Activated CD8-positive, alpha-beta memory T cell treated with anti-CD3 and anti-CD28 coated beads for 4 hours (primary cell): ENCODE measurements at regions not wholly inside any gene's neighbourhood (a gene's known extent, or its start where the extent isn't known, plus 50 kb on each side); places are given as distances from the start of the nearest gene placed in this dataset.
"Not testable (repeated sequence)": the region's sequence is repeated elsewhere in the genome, so short reads cannot be mapped to it uniquely, and the experiment has no call there.

Experiments used
- DNase-seq, 2 donors: peaks; one replicate each; pipeline ENCODE4 v3.0.0-alpha.2; 2020; ENCODE audit warnings: low read depth in 2 of 2

DNA sequence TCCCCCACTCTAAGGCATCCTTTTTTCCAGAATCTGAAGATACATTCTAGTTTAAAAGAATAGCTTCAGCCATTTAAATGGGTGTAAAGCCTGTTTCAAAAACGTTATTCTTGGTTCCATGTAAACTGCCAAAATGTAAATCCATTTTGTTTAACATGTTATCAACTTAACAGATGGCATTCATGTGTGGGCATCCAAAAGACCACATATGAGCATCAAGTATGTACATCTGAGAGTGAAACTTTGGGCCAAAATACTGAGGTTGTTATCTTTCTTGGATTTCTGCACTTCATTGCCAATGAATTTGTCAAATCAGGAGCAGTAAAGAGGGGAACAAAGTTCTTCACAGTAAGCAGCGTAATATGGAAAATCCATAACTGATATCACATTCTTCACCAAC, 395.4 kb downstream of the ZNF804A start:
- DNase-seq, result no peak

GRCh38 chr2:185006481-185006880, 408.2 kb downstream of the ZNF804A start:
- DNase-seq, result no peak

- no peak for DNase-seq
Measured at GRCh38 chr2:185012643-185013042, 414.3 kb downstream of the ZNF804A start.

DNA sequence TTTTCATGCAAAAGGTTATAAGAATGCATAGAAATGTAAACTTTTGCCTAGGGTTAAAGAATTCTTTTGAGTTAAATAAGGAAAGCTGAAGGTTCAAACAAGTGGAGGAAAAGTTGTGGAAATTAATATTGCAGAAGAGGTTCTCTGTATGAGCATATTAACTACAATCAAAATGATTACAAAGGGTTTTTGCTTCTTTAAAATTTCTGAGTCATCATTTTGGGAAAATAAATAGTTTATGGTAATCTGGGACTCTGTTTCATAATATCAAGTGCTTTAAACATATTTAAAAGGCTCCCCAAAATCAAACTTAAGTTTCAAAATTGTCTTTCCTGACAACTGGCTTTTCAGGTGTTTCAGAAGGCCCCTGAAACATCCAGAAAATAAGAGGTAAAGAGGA, 415.7 kb downstream of the ZNF804A start:
- no peak for DNase-seq

DNA sequence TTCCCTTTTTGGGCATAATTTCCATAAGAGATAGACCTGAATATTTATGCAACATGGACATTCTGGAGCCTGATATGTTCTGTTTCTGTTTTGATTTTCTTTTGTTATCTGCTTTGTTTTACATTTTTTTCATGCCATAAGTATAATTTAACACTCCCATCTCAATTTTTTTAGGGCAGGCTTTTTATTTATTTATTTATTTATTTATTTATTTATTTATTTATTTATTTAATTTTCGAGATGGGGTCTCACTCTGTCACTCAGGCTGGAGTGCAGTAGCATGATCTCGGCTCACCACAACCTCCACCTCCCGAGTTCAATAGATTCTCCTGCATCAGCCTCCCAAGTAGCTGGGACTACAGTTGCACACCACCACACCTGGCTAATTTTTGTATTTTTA, 427.6 kb downstream of the ZNF804A start:
- DNase-seq, result not testable (repeated sequence)

GRCh38 chr2:185035906-185036305, 437.6 kb downstream of the ZNF804A start:
- no peak for DNase-seq

GRCh38 chr2:185044323-185044874, 446.1 kb downstream of the ZNF804A start:
- no peak for DNase-seq

DNA sequence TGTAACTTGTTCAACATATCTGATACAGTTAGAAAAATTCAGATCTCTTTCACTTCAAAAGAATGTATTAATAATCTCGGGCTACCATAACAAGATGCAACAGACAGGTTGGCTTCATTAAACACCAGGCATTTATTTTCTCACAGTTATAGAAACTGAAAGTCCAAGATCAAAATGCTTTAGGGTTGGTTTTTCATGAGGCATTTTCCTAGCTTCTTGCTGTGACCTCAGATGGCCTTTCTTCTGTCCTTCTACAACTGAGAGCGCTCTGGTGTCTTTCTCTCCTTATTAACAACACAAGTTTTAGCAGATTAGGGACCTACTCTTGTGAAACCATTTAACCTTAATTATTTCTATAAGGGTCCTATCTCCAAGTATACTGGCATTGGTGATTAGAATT, 452.5 kb downstream of the ZNF804A start:
- DNase-seq, result no peak

- DNase-seq, result no peak
Measured at GRCh38 chr2:185063761-185064160, 465.4 kb downstream of the ZNF804A start.

DNA sequence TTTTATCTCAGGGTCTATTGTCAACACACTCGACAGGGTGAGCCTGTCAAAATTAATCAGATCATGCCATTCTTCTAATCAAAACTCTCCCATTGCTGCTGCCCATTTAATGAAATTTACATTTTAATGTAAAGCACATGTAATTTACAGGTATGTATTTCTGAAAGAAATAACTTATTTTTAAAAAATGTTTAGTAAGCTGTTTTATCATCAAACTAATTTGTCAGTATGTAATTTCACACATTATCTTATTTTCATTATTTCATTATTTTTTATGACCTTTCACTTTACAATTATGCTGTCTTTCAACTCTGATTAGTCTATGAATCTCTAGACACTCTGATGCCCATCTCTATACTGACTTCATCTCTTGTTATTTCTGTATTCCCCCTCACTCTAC, 467.8 kb downstream of the ZNF804A start:
- DNase-seq, result no peak

GRCh38 chr2:185069107-185069506, 470.8 kb downstream of the ZNF804A start:
- no peak for DNase-seq

DNA sequence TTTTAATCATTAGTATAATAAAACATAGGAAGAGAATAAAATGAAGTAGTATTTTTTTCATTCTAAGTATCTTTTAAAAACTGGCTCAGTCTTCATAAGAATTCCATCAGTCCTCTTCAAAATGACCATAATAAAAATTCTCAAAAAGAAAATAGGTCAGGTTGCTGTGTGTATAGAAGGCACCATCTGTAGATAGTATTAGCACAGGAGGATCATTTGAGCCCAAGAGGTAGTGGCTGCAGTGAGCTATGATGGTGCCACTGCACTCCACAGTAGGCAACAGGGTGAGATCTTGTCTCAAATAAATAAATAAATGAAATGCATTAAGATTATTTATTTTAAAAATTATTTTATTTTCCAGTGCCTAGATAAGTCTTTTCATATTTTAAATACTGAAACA, 475.8 kb downstream of the ZNF804A start:
- no peak for DNase-seq

DNA sequence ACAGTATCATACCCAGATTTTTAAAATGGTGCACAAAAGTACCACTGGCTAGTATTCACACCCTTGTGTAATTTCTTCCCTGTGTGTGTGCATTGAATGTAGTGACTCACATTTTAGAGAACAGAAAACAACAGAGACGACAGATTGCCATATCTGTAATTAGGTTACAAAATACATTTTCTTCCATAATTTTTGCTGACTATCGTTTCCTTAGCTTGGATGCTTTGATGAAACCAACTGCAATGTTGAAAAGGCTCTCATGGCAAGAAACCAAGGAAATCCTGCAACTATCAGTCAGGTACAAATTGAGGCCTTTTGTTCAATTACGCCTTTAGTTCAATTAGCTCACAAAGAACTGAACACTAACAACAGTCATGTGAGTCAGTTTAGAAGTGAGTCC, 484.4 kb downstream of the ZNF804A start:
- DNase-seq, result no peak

- no peak for DNase-seq
Measured at GRCh38 chr2:185108588-185108987, 510.3 kb downstream of the ZNF804A start.

DNA sequence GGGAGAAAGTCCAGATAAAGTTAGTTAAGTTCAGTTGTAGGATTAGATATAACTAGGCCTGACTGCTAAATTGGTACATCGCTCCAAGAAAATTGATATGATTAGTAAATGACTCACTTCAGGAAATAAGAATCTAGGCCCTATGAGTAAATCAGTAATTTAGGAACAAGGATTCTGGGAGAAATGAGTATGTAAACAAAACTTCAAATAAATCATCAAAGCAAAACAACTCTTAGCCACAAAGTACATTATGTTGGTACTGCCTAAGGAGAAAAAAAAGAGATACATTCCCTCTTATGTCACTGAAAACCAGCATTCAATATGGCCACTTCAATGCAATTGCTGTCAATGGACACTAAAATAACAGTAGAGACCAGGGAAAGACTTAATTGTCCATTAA, 529.1 kb downstream of the ZNF804A start:
- no peak for DNase-seq

- DNase-seq, result no peak
Measured at GRCh38 chr2:185128346-185128745, 530.0 kb downstream of the ZNF804A start.

GRCh38 chr2:185128996-185129395, 530.7 kb downstream of the ZNF804A start:
- no peak for DNase-seq

- no peak for DNase-seq
Measured at GRCh38 chr2:185130685-185131084, 532.4 kb downstream of the ZNF804A start.

- DNase-seq, result no peak
Measured at GRCh38 chr2:185132501-185133041, 534.2 kb downstream of the ZNF804A start.

DNA sequence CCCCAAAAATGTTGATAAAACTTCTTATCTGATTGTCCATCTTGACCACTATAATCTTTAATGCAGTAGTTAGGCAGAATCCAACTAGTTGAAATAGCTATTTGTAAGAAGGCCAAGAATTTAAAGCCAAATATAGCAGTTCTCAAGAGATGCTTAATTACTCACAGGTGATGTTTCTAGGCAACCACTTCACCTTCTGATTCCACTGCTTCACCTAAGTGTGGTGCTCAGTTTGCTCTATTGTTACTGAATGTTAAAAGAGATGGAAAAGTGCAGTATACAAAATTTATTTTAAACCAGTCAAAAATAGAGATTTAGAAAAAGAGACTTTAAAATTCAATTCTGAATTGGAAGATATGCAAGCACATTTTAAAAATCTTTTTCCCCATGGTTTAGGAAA, 539.4 kb downstream of the ZNF804A start:
- DNase-seq, result no peak

- no peak for DNase-seq
Measured at GRCh38 chr2:185142677-185143076, 544.3 kb downstream of the ZNF804A start.

DNA sequence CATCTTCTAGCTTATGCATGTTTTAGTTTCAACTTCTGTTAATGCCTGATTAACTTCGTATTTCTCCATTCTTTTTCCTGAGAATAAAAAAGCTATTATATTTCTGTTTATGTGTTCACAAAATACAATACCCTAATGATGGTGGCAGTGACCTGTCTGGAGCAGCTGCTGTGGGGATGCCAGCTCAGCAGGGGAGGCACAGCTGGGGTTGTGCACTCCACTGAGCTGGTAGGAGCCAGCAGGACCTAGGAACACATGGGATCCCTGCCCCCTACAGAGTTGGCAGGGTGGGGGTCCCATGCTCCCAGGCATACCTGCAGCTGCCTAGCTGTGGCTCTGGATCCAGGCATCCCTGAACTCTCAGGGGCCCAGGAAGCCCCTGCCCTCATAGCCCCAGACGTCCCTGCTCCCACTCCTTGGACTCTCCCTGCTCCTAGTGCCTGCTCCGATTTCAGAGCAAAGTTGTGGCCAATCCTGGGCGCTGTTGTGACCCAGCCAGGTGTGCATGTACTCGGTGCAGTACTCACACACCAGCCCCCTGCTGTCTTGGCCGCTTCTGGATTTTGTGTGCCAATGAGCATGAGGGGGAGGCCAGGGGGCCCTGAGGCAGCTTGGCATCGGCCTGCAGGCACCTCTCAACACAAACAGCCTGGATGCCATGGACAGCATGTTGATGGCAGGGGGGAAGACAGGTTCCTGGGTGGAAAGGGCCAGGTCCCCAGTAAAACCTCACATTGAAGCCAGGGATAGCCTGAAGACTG, 546.0 kb downstream of the ZNF804A start:
- no peak for DNase-seq

DNA sequence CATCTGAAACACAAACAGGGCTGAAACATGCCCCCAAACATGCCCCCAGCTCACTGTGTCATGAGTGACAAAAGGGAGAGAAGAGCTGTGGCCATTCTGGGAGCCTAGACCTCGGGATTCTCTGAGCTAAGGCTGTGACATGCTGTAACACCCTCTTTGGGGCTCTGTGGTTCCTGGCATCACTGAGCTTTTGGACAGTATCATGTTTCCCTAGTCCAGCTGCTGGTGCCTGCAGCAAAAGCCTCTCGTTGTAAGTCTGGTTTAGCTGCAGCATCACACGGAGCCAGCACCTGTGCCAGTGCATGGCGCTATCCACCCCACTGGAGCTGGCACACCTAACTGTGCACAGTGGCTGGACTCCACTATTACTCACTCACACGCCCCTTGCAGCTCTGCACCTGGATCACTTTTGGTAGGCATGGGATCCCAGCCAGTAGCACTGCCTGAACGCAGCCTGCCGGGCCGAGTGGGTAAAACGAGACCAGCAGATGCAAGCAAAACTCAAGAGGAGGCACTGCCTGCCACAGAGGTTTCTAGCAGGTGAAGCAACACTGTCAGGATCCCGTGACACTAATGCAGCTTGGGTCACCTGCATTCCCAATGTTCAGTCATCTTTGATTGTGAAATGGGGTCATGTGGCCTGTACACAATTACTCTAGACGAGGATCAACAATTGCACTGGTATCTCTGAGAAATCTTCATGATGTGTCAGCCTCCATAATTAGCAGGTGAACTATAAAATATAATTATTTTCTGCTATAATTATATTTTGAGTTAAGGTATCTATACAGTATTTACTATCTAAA, 547.2 kb downstream of the ZNF804A start:
- DNase-seq, result no peak
